Adrenal gland (tissue), 9 donors: ENCODE measurements at regions not wholly inside any gene's neighbourhood (a gene's known extent, or its start where the extent isn't known, plus 50 kb on each side); places are given as distances from the start of the nearest gene placed in this dataset.

Experiments used
- DNase-seq, 7 donors: peaks; one replicate each; pipeline ENCODE4 v3.0.0-alpha.2; 2019 to 2020
- H3K27ac ChIP-seq, 5 donors: fragments of 200-600 bp; sonication (generic) in 4 of 5; 1 replicate in 3 of 5; 2 replicates in 2 of 5; pipeline versions ENCODE4 v1.5.1 to v1.8.0; 2016 to 2020; ENCODE audit warnings: mild to moderate bottlenecking in 1 of 5
- H3K27me3 ChIP-seq: fragments of 200-600 bp; 2 replicates; pipeline ENCODE4 v1.8.0; 2021
- H3K36me3 ChIP-seq, 2 donors: fragments of 200-600 bp; replicated peaks in 1 of 2; 1 replicate in 1 of 2; 2 replicates in 1 of 2; pipeline versions ENCODE4 v1.5.1 to v1.8.0; 2018 to 2022
- H3K4me1 ChIP-seq, 2 donors: fragments of 200-600 bp; replicated peaks in 1 of 2; 1 replicate in 1 of 2; 2 replicates in 1 of 2; pipeline versions ENCODE4 v1.5.1 to v1.8.0; 2018 to 2021
- H3K4me3 ChIP-seq, 4 donors: fragments of 200-600 bp; sonication (generic) in 3 of 4; one replicate each; pipeline ENCODE4 v1.5.1; 2016 to 2018
- H3K9me3 ChIP-seq, 3 donors: fragments of 200-600 bp; sonication (generic) in 1 of 3; replicated peaks in 1 of 3; 1 replicate in 2 of 3; 2 replicates in 1 of 3; pipeline versions ENCODE4 v1.5.1 to v1.8.0; 2016 to 2021
- POLR2A ChIP-seq, 2 donors: fragments of 450-650 bp; IDR thresholded peaks; one replicate each; pipeline ENCODE4 v1.6.1; 2017; ENCODE audit warnings: antibody characterized with exemption in 2 of 2, mild to moderate bottlenecking in 2 of 2, moderate library complexity in 1 of 2
- WGBS, 4 donors: extraction: QIAGEN DNeasy Blood & Tissue Kit in 2 of 4; methylation state at CpG; one replicate each; pipeline versions ENCODE4 v1.1.5 to v1.1.7; 2013 to 2017; 5-methylcytosine and 5-hydroxymethylcytosine counted together
- intact Hi-C, 2 donors: fragments of 100-400 bp; cut with DNase I; formaldehyde crosslinking; loops; one replicate each; pipeline versions ENCODE4 v1.14.1 to v1.15.0; 2022 to 2023
- TF ChIP-seq, protein P1 (sequence below), 6 experiments: fragments of 450-650 bp in 4 of 6; fragments of 200-600 bp in 2 of 6; sonication (generic) in 1 of 6; IDR thresholded peaks; 1 replicate in 5 of 6; 2 replicates in 1 of 6; pipeline versions ENCODE4 v1.5.1 to v1.8.0; 2016 to 2021; ENCODE audit warnings: antibody characterized with exemption in 6 of 6, mild to moderate bottlenecking in 2 of 6, moderate library complexity in 1 of 6
- donor health status: healthy with polysubstance abuse.
- donor health status: Bipolar disorder and iron deficiency.
- donor health status: DM: yes; HTN: yes; CAD: no.
- donor health status: DM: no; HTN: no; CAD: no.
- donor health status: DM: no; HTN: no; CAD: no.

DNA sequence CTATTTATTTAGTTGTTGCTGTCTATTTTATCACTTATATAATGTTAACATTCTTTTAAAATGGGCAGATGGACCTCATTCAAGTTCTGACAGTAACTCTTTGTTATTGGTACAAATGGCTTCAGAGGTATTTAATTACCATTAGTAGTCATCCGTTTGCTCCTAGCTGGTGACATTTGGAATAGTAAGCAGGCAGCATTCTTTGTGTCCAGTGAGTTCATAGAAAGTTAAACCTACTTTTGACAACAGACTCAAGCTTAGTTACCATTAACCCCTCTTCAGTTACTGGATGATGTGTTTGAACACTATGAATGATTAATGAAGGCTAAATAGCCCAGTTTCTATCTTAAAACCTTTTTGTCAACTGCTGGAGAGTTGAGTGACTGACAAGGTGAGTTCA lies 500.7 kb upstream of the ATP11B start:
- Histone ChIP-seq H3K9me3 (no peaks in the 10 kb centered on the region), H3K36me3 (no peaks in the 10 kb centered on the region), H3K27me3 (no peaks in the 10 kb centered on the region), H3K27ac (no peak overlapping the region), H3K4me1 (no peaks in the 10 kb centered on the region), H3K4me3 (no peak overlapping the region)
- intact Hi-C loops, result no loop called here
- TF ChIP-seq, protein P1, sequence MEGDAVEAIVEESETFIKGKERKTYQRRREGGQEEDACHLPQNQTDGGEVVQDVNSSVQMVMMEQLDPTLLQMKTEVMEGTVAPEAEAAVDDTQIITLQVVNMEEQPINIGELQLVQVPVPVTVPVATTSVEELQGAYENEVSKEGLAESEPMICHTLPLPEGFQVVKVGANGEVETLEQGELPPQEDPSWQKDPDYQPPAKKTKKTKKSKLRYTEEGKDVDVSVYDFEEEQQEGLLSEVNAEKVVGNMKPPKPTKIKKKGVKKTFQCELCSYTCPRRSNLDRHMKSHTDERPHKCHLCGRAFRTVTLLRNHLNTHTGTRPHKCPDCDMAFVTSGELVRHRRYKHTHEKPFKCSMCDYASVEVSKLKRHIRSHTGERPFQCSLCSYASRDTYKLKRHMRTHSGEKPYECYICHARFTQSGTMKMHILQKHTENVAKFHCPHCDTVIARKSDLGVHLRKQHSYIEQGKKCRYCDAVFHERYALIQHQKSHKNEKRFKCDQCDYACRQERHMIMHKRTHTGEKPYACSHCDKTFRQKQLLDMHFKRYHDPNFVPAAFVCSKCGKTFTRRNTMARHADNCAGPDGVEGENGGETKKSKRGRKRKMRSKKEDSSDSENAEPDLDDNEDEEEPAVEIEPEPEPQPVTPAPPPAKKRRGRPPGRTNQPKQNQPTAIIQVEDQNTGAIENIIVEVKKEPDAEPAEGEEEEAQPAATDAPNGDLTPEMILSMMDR (IDR thresholded peaks at IDR 0.05), result no peak
- no peak for TF ChIP-seq POLR2A (IDR thresholded peaks at IDR 0.05)
- WGBS, 4 donors, result 51 to 54% (median 52%) methylated on average over 1 of the region's 1 CpG
- DNase-seq, result no peak

DNA sequence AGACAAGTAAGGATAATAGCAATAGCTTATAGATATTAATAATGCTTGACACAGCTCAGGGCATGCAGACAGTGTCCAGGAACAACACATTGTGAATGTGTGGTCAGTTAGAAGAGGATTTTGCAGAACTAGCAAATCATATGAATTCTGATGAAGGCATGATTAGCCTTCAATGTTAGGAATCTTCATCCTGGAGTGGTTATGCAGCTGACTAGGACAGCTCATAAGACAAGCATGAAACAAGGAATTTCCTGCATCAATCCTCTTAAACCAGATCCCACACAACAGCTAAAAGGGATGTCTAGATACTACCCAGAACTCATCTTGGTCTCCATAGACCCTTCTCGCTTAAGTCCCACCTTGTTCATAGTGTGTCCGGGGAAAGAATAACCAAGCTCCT lies 499.0 kb upstream of the ATP11B start:
- TF ChIP-seq, protein P1 (IDR thresholded peaks at IDR 0.05), result no peak
- TF ChIP-seq POLR2A (IDR thresholded peaks at IDR 0.05), result no peak
- Histone ChIP-seq H3K4me1 (no peaks in the 10 kb centered on the region), H3K27me3 (no peaks in the 10 kb centered on the region), H3K9me3 (no peaks in the 10 kb centered on the region), H3K27ac (no peak overlapping the region), H3K4me3 (no peak overlapping the region), H3K36me3 (no peaks in the 10 kb centered on the region)
- WGBS, 4 donors, result 85 to 100% (median 94%) methylated on average over 2 of the region's 2 CpGs
- intact Hi-C loops, result no loop called here
- DNase-seq, result no peak

GRCh38 chr3:182294696-182295095 lies 498.6 kb upstream of the ATP11B start:
- Histone ChIP-seq H3K9me3 (no peaks in the 10 kb centered on the region), H3K36me3 (no peaks in the 10 kb centered on the region), H3K27me3 (no peaks in the 10 kb centered on the region), H3K4me1 (no peaks in the 10 kb centered on the region), H3K4me3 (no peak overlapping the region), H3K27ac (no peak overlapping the region)
- WGBS, 4 donors, result 41 to 55% (median 49%) methylated on average over 2 of the region's 2 CpGs
- TF ChIP-seq, protein P1 (IDR thresholded peaks at IDR 0.05), result no peak
- no peak for TF ChIP-seq POLR2A (IDR thresholded peaks at IDR 0.05)
- no peak for DNase-seq
- intact Hi-C loops, result no loop called here

GRCh38 chr3:182300266-182300665 lies 493.0 kb upstream of the ATP11B start:
- WGBS, 4 donors, result 75 to 83% (median 78%) methylated on average over 4 of the region's 4 CpGs
- Histone ChIP-seq H3K36me3 (no peaks in the 10 kb centered on the region), H3K9me3 (no peaks in the 10 kb centered on the region), H3K27me3 (no peaks in the 10 kb centered on the region), H3K4me1 (no peaks in the 10 kb centered on the region), H3K27ac (no peak overlapping the region), H3K4me3 (no peak overlapping the region)
- DNase-seq, result no peak
- intact Hi-C loops, result no loop called here
- TF ChIP-seq, protein P1 (IDR thresholded peaks at IDR 0.05), result no peak
- TF ChIP-seq POLR2A (IDR thresholded peaks at IDR 0.05), result no peak
